Ovary (tissue), 7 donors: ENCODE measurements at regions not wholly inside any gene's neighbourhood (a gene's known extent, or its start where the extent isn't known, plus 50 kb on each side); places are given as distances from the start of the nearest gene placed in this dataset.

Experiments
- DNase-seq, 5 donors: peaks; one replicate each; pipeline ENCODE4 v3.0.0-alpha.2; 2019 to 2020
- H3K27ac ChIP-seq, 2 donors: fragments of 200-600 bp; one replicate each; pipeline versions ENCODE4 v1.5.1 to v1.8.0; 2019 to 2022
- H3K27me3 ChIP-seq: fragments of 200-600 bp; one replicate; pipeline ENCODE4 v1.8.0; 2022
- H3K36me3 ChIP-seq: fragments of 200-600 bp; sonication (generic); one replicate; pipeline ENCODE4 v1.5.1; 2019
- H3K4me1 ChIP-seq: one replicate; pipeline ENCODE4 v1.8.1; 2013; ENCODE audit warnings: mild to moderate bottlenecking, moderate library complexity; ENCODE audit not compliant: insufficient read depth
- H3K4me3 ChIP-seq: fragments of 200-600 bp; sonication (generic); one replicate; pipeline ENCODE4 v1.5.1; 2017
- H3K9me3 ChIP-seq, 2 donors: fragments of 200-600 bp in 1 of 2; sonication (generic) in 1 of 2; one replicate each; pipeline versions ENCODE4 v1.5.1 to v1.8.1; 2013 to 2019; ENCODE audit warnings: mild to moderate bottlenecking in 1 of 2, moderate library complexity in 1 of 2
- CTCF ChIP-seq, 3 donors: fragments of 450-650 bp in 2 of 3; fragments of 200-600 bp in 1 of 3; IDR thresholded peaks; one replicate each; pipeline versions ENCODE4 v1.5.1 to v1.8.0; 2016 to 2022; ENCODE audit warnings: antibody characterized with exemption in 3 of 3, mild to moderate bottlenecking in 1 of 3
- EP300 ChIP-seq: sonication (generic); formaldehyde crosslinking; IDR thresholded peaks from one replicate; pipeline ENCODE4 v1.6.1; 2017; ENCODE audit warnings: antibody characterized with exemption
- POLR2A ChIP-seq: fragments of 450-650 bp; IDR thresholded peaks from one replicate; pipeline ENCODE4 v1.6.1; 2017; ENCODE audit warnings: antibody characterized with exemption, mild to moderate bottlenecking, moderate library complexity
- WGBS, 3 donors: extraction: QIAGEN DNeasy Blood & Tissue Kit in 1 of 3; methylation state at CpG; one replicate each; pipeline versions ENCODE4 v1.1.5 to v1.1.7; 2013 to 2017; 5-methylcytosine and 5-hydroxymethylcytosine counted together
- intact Hi-C, 4 donors: fragments of 100-400 bp; cut with DNase I; formaldehyde crosslinking; loops; one replicate each; pipeline versions ENCODE4 v1.11.0 to v1.15.1; 2022 to 2023
- donor health status: DM: no; HTN: no; CAD: no; lungs with moderate emphysema.
- donor health status: DM: no; HTN: no; CAD: no.
- donor health status: Bipolar disorder and iron deficiency.
- donor health status: DM: no; HTN: no; CAD: no.
- donor health status: DM: yes; HTN: yes; CAD: no.

DNA sequence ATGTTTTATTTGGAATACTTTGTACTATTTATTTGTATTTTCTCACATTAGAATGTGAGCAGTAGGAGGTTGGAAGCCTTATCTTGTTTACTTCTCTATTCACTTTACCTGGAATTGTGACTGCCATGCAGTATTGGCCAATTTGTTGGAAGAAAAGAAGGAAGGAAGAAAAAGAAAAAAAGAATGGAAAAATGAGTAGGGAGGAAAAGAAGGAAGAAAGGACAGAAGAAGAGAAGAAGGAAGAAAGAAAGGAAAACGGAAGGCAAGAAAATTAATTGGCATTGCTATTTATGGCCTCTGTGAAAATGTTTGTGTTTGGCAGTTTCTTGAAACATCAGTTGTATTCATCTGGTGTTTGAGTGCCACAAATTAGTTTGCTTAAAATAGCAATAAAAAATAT, 575.2 kb upstream of the ZNF608 start:
- H3K9me3 ChIP-seq = no peaks in the 10 kb centered on the region
- H3K4me3 ChIP-seq = no peak overlapping the region
- H3K36me3 ChIP-seq = no peaks in the 10 kb centered on the region
- peaks cover 2% of the 10 kb centered on the region for H3K4me1 ChIP-seq
- H3K27me3 ChIP-seq = no peaks in the 10 kb centered on the region
- no peak overlapping the region for H3K27ac ChIP-seq
- WGBS, 3 donors = 91 to 97% (median 96%) methylated on average over 1 of the region's 1 CpG
- intact Hi-C loops = no loop called here
- TF ChIP-seq CTCF (IDR thresholded peaks at IDR 0.05) (no peak), POLR2A (no peak), EP300 (no peak)
- DNase-seq = no peak

- H3K9me3 ChIP-seq = no peaks in the 10 kb centered on the region
- 41 to 54% (median 46%) methylated on average over 2 of the region's 2 CpGs for WGBS, 3 donors
- DNase-seq = no peak
- no peak overlapping the region for H3K27ac ChIP-seq
- TF ChIP-seq POLR2A (no peak), CTCF (IDR thresholded peaks at IDR 0.05) (no peak), EP300 (no peak)
- no peak overlapping the region for H3K4me3 ChIP-seq
- H3K4me1 ChIP-seq = peaks cover 2% of the 10 kb centered on the region
- no peaks in the 10 kb centered on the region for H3K36me3 ChIP-seq
- intact Hi-C loops = no loop called here
- no peaks in the 10 kb centered on the region for H3K27me3 ChIP-seq
These were observed 577.2 kb upstream of the ZNF608 start for GRCh38 chr5:125323613-125324012.

DNA sequence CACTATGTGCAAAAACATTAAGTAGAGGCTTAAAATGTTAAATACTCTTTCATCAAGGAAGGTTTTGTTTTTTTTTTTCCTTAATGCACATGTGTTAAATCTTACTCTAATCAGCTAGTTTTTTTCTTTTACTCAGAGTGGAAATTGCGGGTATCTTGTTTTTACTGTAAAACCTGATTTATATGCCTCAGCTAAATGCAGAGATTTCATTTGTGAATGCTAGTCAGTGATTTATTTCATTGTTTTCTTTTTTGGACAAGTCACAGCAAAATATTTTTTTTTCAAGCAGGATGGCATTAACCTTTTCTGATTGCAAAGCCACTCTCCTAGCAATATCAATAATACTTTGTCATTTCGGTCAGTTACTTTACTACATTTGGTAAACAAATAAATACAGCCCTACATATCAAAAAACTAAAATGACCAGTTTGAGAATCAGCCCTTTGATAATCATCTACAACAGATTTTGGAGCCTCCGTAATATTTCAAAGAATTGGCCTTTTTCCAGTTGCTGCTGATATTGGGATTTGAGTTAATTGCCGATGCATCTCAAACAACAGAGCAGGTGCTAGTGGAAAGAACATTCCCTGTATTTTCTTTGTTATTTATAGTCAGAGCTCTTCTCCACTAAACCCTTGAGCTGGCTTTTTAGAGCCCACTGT, 579.2 kb upstream of the ZNF608 start:
- TF ChIP-seq EP300 (no peak), CTCF (IDR thresholded peaks at IDR 0.05) (no peak), POLR2A (no peak)
- H3K9me3 ChIP-seq = no peaks in the 10 kb centered on the region
- H3K4me3 ChIP-seq = no peak overlapping the region
- intact Hi-C loops = no loop called here
- WGBS, 3 donors = 83 to 85% (median 85%) methylated on average over 4 of the region's 4 CpGs
- H3K36me3 ChIP-seq = no peaks in the 10 kb centered on the region
- H3K27me3 ChIP-seq = no peaks in the 10 kb centered on the region
- H3K27ac ChIP-seq = no peak overlapping the region
- H3K4me1 ChIP-seq = peaks cover 2% of the 10 kb centered on the region
- DNase-seq = no peak

- peaks cover 2% of the 10 kb centered on the region for H3K4me1 ChIP-seq
- intact Hi-C loops = no loop called here
- H3K4me3 ChIP-seq = no peak overlapping the region
- TF ChIP-seq CTCF (IDR thresholded peaks at IDR 0.05) = no peak
- no peak for TF ChIP-seq POLR2A
- TF ChIP-seq EP300 = no peak
- no peaks in the 10 kb centered on the region for H3K36me3 ChIP-seq
- no peak overlapping the region for H3K27ac ChIP-seq
- DNase-seq = no peak
- H3K27me3 ChIP-seq = no peaks in the 10 kb centered on the region
- no peaks in the 10 kb centered on the region for H3K9me3 ChIP-seq
These were observed 579.7 kb upstream of the ZNF608 start for GRCh38 chr5:125326150-125326510.
